Panc1 (cell line): ENCODE measurements at regions not wholly inside any gene's neighbourhood (a gene's known extent, or its start where the extent isn't known, plus 50 kb on each side); places are given as distances from the start of the nearest gene placed in this dataset.

Experiments
- ATAC-seq: fragments of 200-7000 bp; cut with Tn5 transposase; 2 replicates; pipeline ENCODE4 v1.9.1; 2020; ENCODE audit warnings: mild to moderate bottlenecking, moderate library complexity
- BruUV-seq: library from RNA; stranded (reverse); fragments of 400-500 nt; replicated peaks from 2 replicates; lab custom pipeline; 2021; lab: Mats Ljungman, UMichigan
- CTCF ChIA-PET: fragments of 300-600 bp; sonication (Branson Sonifier 250); formaldehyde crosslinking; loops from one replicate; lab custom pipeline; 2022; ENCODE audit warnings: antibody characterized with exemption; lab: Charles Lee
- POLR2A ChIA-PET: fragments of 300-600 bp; sonication (Branson Sonifier 250); formaldehyde crosslinking; loops from one replicate; lab custom pipeline; 2022; ENCODE audit warnings: antibody characterized with exemption; lab: Charles Lee
- DNase-seq: peaks from one replicate; pipeline ENCODE4 v3.0.0-alpha.2; 2010; ENCODE audit warnings: low read depth, low spot score
- H3K27ac ChIP-seq: 2 replicates; pipeline ENCODE4 v1.5.1; 2011; ENCODE audit warnings: mild to moderate bottlenecking, low read length, inconsistent platforms
- H3K27me3 ChIP-seq: fragments of 200-500 bp; sonication (Bioruptor generic); 2 replicates; pipeline ENCODE4 v1.6.0; 2014; ENCODE audit warnings: low read length, inconsistent platforms; ENCODE audit not compliant: control insufficient read depth, insufficient read depth
- H3K36me3 ChIP-seq: fragments of 200-500 bp; sonication (Bioruptor generic); 2 replicates; pipeline ENCODE4 v1.5.1; 2014; ENCODE audit warnings: inconsistent platforms, mild to moderate bottlenecking, low read length, moderate library complexity; ENCODE audit not compliant: control insufficient read depth, insufficient read depth
- H3K4me1 ChIP-seq: 2 replicates; pipeline ENCODE4 v1.5.1; 2011; ENCODE audit warnings: inconsistent platforms, mild to moderate bottlenecking, low read length, moderate library complexity; ENCODE audit not compliant: control insufficient read depth, insufficient read depth
- H3K4me3 ChIP-seq, 2 experiments: 2 replicates each; pipeline ENCODE4 v1.5.1; 2011 to 2012; ENCODE audit warnings: low read depth in 2 of 2, low read length in 2 of 2, mild to moderate bottlenecking in 2 of 2, inconsistent platforms in 1 of 2, moderate library complexity in 1 of 2
- H3K9me3 ChIP-seq: fragments of 200-500 bp; sonication (Bioruptor generic); 2 replicates; pipeline ENCODE4 v1.5.1; 2014; ENCODE audit warnings: low read depth, mild to moderate bottlenecking, inconsistent platforms, low read length, moderate library complexity; ENCODE audit not compliant: control insufficient read depth, insufficient read depth
- POLR2AphosphoS5 ChIP-seq: IDR thresholded peaks from 2 replicates; pipeline ENCODE4 v1.6.1; 2012; ENCODE audit warnings: mild to moderate bottlenecking, low read depth, low read length, moderate library complexity
- SIN3A ChIP-seq: IDR thresholded peaks from 2 replicates; pipeline ENCODE4 v1.6.1; 2012; ENCODE audit warnings: low read depth, mild to moderate bottlenecking, low read length, moderate library complexity, borderline replicate concordance; ENCODE audit not compliant: insufficient read depth
- TCF7L2 ChIP-seq: IDR thresholded peaks from 2 replicates; pipeline ENCODE4 v1.6.1; 2011; ENCODE audit warnings: mild to moderate bottlenecking, low read depth, low read length, inconsistent platforms
- in situ Hi-C: cut with HindIII; loops from 2 replicates; pipeline ENCODE4 v1.10.0; 2016; ENCODE audit warnings: low sequenced_read_pairs, low pct_unique_long_range_greater_than_20kb
- intact Hi-C: fragments of 100-400 bp; cut with micrococcal nuclease; formaldehyde crosslinking; loops from one replicate; pipeline ENCODE4 v1.10.0; 2022; ENCODE audit not compliant: unreplicated experiment
- TF ChIP-seq, protein P1 (sequence below), 2 experiments: IDR thresholded peaks; 2 replicates each; pipeline ENCODE4 v1.6.1; 2011 to 2012; ENCODE audit warnings: low read depth in 2 of 2, control low read depth in 1 of 2, low read length in 1 of 2, mild to moderate bottlenecking in 1 of 2, moderate library complexity in 1 of 2; ENCODE audit not compliant: insufficient read depth in 1 of 2
- TF ChIP-seq, protein P2 (sequence below): fragments of 450-650 bp; IDR thresholded peaks from 2 replicates; pipeline ENCODE4 v1.5.1; 2017; ENCODE audit warnings: mild to moderate bottlenecking

DNA sequence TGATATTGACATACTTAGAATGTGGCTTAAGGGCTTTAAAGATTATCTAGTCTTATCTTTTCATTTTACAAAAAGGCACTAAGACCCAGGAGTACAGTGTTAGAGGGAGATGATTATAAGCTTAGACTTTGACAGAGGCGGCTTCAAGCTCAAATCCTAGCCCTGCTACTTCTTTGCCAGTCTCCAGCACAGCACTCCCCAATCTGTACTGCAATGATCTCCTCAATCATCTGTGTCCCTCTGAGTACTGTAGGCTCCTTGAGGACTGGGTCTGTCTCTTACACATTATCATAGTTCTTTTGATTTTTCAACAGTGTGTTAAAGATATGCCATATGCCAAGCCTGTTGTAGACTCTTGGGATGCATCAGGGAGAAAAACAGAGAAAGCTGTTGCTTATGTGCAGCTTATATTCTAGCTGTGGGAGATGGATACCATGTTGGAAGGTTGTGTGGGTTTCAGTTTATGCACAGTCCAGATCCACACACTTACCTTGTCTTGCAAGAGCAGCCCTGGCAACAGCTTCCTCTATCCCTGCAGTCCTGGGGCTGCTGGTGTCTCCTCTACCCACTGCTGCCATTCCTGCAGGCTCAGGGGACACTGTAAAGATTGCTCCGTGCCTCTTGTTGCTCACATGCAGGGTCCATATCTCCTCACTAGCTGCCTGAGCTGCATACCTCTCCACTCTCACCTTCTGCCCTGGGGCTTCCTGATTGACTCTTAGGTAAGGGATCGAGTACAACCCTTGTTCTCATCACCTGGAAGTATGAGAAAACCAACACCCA, 103.9 kb upstream of the TSPAN2 start:
- H3K4me1 ChIP-seq = no peaks in the 10 kb centered on the region
- H3K27ac ChIP-seq = no peak overlapping the region
- CTCF ChIA-PET = no interaction called here
- H3K36me3 ChIP-seq = no peaks in the 10 kb centered on the region
- H3K9me3 ChIP-seq = no peaks in the 10 kb centered on the region
- no peak for DNase-seq
- in situ Hi-C loops (no loop called here), intact Hi-C loops (no loop called here)
- no peak for ATAC-seq
- TF ChIP-seq SIN3A (no peak), TCF7L2 (no peak), POLR2AphosphoS5 (no peak)
- TF ChIP-seq, protein P1, sequence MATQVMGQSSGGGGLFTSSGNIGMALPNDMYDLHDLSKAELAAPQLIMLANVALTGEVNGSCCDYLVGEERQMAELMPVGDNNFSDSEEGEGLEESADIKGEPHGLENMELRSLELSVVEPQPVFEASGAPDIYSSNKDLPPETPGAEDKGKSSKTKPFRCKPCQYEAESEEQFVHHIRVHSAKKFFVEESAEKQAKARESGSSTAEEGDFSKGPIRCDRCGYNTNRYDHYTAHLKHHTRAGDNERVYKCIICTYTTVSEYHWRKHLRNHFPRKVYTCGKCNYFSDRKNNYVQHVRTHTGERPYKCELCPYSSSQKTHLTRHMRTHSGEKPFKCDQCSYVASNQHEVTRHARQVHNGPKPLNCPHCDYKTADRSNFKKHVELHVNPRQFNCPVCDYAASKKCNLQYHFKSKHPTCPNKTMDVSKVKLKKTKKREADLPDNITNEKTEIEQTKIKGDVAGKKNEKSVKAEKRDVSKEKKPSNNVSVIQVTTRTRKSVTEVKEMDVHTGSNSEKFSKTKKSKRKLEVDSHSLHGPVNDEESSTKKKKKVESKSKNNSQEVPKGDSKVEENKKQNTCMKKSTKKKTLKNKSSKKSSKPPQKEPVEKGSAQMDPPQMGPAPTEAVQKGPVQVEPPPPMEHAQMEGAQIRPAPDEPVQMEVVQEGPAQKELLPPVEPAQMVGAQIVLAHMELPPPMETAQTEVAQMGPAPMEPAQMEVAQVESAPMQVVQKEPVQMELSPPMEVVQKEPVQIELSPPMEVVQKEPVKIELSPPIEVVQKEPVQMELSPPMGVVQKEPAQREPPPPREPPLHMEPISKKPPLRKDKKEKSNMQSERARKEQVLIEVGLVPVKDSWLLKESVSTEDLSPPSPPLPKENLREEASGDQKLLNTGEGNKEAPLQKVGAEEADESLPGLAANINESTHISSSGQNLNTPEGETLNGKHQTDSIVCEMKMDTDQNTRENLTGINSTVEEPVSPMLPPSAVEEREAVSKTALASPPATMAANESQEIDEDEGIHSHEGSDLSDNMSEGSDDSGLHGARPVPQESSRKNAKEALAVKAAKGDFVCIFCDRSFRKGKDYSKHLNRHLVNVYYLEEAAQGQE (IDR thresholded peaks at IDR 0.05; ENCODE audit: insufficient read depth in 1 of 2, low read depth in 2 of 2, low read length in 1 of 2) = no peak
- TF ChIP-seq, protein P2, sequence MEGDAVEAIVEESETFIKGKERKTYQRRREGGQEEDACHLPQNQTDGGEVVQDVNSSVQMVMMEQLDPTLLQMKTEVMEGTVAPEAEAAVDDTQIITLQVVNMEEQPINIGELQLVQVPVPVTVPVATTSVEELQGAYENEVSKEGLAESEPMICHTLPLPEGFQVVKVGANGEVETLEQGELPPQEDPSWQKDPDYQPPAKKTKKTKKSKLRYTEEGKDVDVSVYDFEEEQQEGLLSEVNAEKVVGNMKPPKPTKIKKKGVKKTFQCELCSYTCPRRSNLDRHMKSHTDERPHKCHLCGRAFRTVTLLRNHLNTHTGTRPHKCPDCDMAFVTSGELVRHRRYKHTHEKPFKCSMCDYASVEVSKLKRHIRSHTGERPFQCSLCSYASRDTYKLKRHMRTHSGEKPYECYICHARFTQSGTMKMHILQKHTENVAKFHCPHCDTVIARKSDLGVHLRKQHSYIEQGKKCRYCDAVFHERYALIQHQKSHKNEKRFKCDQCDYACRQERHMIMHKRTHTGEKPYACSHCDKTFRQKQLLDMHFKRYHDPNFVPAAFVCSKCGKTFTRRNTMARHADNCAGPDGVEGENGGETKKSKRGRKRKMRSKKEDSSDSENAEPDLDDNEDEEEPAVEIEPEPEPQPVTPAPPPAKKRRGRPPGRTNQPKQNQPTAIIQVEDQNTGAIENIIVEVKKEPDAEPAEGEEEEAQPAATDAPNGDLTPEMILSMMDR = no peak
- BruUV-seq = no TSS peak
- no peak overlapping the region for H3K4me3 ChIP-seq
- POLR2A ChIA-PET = no interaction called here
- H3K27me3 ChIP-seq = no peaks in the 10 kb centered on the region

DNA sequence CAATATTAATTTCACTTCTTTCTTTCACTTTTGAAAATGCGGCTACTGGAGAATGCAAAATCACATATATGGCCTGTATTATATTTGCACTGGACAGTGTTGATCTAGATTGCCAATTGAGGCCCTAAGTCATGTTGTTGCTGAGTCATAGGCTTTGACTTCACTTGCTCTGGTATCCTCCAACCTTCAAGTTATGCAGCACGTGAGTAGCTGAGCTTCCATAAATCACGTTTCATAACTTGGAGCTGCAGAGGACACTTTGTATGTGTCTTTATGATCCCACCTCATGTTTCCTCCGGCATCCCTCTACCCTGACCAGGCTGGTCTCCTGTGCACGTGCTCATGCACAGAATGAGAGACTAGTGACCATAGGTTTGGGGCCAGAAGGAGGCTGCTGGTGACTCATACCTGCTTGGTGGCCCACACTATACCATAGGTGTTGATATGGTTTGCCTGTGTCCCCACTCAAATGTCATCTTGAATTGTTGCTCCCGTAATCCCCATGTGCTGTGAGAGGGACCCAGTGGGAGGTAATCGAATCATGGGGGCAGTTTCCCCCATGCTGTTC, 103.0 kb upstream of the TSPAN2 start:
- DNase-seq = no peak
- POLR2A ChIA-PET = no interaction called here
- H3K27ac ChIP-seq = no peak overlapping the region
- no peaks in the 10 kb centered on the region for H3K4me1 ChIP-seq
- CTCF ChIA-PET = no interaction called here
- TF ChIP-seq, protein P2 = no peak
- TF ChIP-seq, protein P1 (IDR thresholded peaks at IDR 0.05; ENCODE audit: insufficient read depth in 1 of 2, low read depth in 2 of 2, low read length in 1 of 2) = no peak
- TF ChIP-seq POLR2AphosphoS5 = no peak
- no peak for TF ChIP-seq SIN3A
- no peak for TF ChIP-seq TCF7L2
- no TSS peak for BruUV-seq
- H3K4me3 ChIP-seq = no peak overlapping the region
- no peaks in the 10 kb centered on the region for H3K9me3 ChIP-seq
- ATAC-seq = no peak
- H3K36me3 ChIP-seq = no peaks in the 10 kb centered on the region
- in situ Hi-C loops = no loop called here
- no peaks in the 10 kb centered on the region for H3K27me3 ChIP-seq
- intact Hi-C loops = no loop called here
